ENCODE measurements at regions not wholly inside any gene's neighbourhood (a gene's known extent, or its start where the extent isn't known, plus 50 kb on each side); places are given as distances from the start of the nearest gene placed in this dataset.

GRCh38 chr2:16466133-16466820 lies 199.4 kb downstream of the CYRIA start:
- DNase-seq (ENCODE audit: low read depth in 2 of 3, low spot score in 1 of 3) = no peak

- no peak for DNase-seq (ENCODE audit: low read depth in 2 of 3, low spot score in 1 of 3)
Observed at GRCh38 chr2:16464641-16465040, 201.0 kb downstream of the CYRIA start.

GRCh38 chr2:16462958-16463357 lies 202.7 kb downstream of the CYRIA start:
- no peak for DNase-seq (ENCODE audit: low read depth in 2 of 3, low spot score in 1 of 3)

GRCh38 chr2:16461672-16462071 lies 204.0 kb downstream of the CYRIA start:
- DNase-seq (ENCODE audit: low read depth in 2 of 3, low spot score in 1 of 3) = no peak

GRCh38 chr2:16459606-16460005 lies 206.0 kb downstream of the CYRIA start:
- no peak for DNase-seq (ENCODE audit: low read depth in 2 of 3, low spot score in 1 of 3)

- DNase-seq (ENCODE audit: low read depth in 2 of 3, low spot score in 1 of 3) = no peak
Observed at GRCh38 chr2:16454621-16455020, 211.0 kb downstream of the CYRIA start.

- no peak for DNase-seq (ENCODE audit: low read depth in 2 of 3, low spot score in 1 of 3)
Observed at GRCh38 chr2:16452123-16452522, 213.5 kb downstream of the CYRIA start.

- no peak for DNase-seq (ENCODE audit: low read depth in 2 of 3, low spot score in 1 of 3)
Observed at GRCh38 chr2:16446706-16447105, 218.9 kb downstream of the CYRIA start.

GRCh38 chr2:16442971-16443370 lies 222.7 kb downstream of the CYRIA start:
- no peak for DNase-seq (ENCODE audit: low read depth in 2 of 3, low spot score in 1 of 3)

- no peak for DNase-seq (ENCODE audit: low read depth in 2 of 3, low spot score in 1 of 3)
Observed at GRCh38 chr2:16441431-16441830, 224.2 kb downstream of the CYRIA start.

GRCh38 chr2:16440898-16441297 lies 224.7 kb downstream of the CYRIA start:
- no peak for DNase-seq (ENCODE audit: low read depth in 2 of 3, low spot score in 1 of 3)

- DNase-seq (ENCODE audit: low read depth in 2 of 3, low spot score in 1 of 3) = no peak
Observed at GRCh38 chr2:16438613-16439321, 226.9 kb downstream of the CYRIA start.

GRCh38 chr2:16437189-16437588 lies 228.4 kb downstream of the CYRIA start:
- no peak for DNase-seq (ENCODE audit: low read depth in 2 of 3, low spot score in 1 of 3)

GRCh38 chr2:16434393-16434792 lies 231.2 kb downstream of the CYRIA start:
- no peak for DNase-seq (ENCODE audit: low read depth in 2 of 3, low spot score in 1 of 3)

- no peak for DNase-seq (ENCODE audit: low read depth in 2 of 3, low spot score in 1 of 3)
Observed at GRCh38 chr2:16430846-16431245, 234.8 kb downstream of the CYRIA start.

- DNase-seq (ENCODE audit: low read depth in 2 of 3, low spot score in 1 of 3) = no peak
Observed at GRCh38 chr2:16429431-16430145, 236.0 kb downstream of the CYRIA start.

- DNase-seq (ENCODE audit: low read depth in 2 of 3, low spot score in 1 of 3) = no peak
Observed at GRCh38 chr2:16429002-16429401, 236.6 kb downstream of the CYRIA start.

GRCh38 chr2:16425462-16426336 lies 239.9 kb downstream of the CYRIA start:
- no peak for DNase-seq (ENCODE audit: low read depth in 2 of 3, low spot score in 1 of 3)

- DNase-seq (ENCODE audit: low read depth in 2 of 3, low spot score in 1 of 3) = no peak
Observed at GRCh38 chr2:16420421-16420820, 245.2 kb downstream of the CYRIA start.

- DNase-seq (ENCODE audit: low read depth in 2 of 3, low spot score in 1 of 3) = no peak
Observed at GRCh38 chr2:16417726-16418125, 247.9 kb downstream of the CYRIA start.

- no peak for DNase-seq (ENCODE audit: low read depth in 2 of 3, low spot score in 1 of 3)
Observed at GRCh38 chr2:16416651-16417050, 249.0 kb downstream of the CYRIA start.
